IPS-18a (cell line): ENCODE measurements at regions not wholly inside any gene's neighbourhood (a gene's known extent, or its start where the extent isn't known, plus 50 kb on each side); places are given as distances from the start of the nearest gene placed in this dataset.

Experiments
- H3K27ac ChIP-seq: one replicate; pipeline ENCODE4 v1.5.1; 2013; ENCODE audit warnings: low read length
- H3K27me3 ChIP-seq: one replicate; pipeline ENCODE4 v1.6.1; 2013; ENCODE audit warnings: mild to moderate bottlenecking, low read length; ENCODE audit not compliant: control insufficient read depth, insufficient read depth
- H3K36me3 ChIP-seq: one replicate; pipeline ENCODE4 v1.6.1; 2013; ENCODE audit warnings: low read depth, low read length; ENCODE audit not compliant: control insufficient read depth
- H3K4me1 ChIP-seq: one replicate; pipeline ENCODE4 v1.6.1; 2013; ENCODE audit warnings: low read depth, low read length; ENCODE audit not compliant: control insufficient read depth
- H3K4me3 ChIP-seq: one replicate; pipeline ENCODE4 v1.5.1; 2013; ENCODE audit warnings: low read length
- H3K9ac ChIP-seq: one replicate; pipeline ENCODE4 v1.6.1; 2013; ENCODE audit warnings: mild to moderate bottlenecking, low read length, moderate library complexity
- H3K9me3 ChIP-seq: one replicate; pipeline ENCODE4 v1.6.1; 2013; ENCODE audit warnings: low read depth, low read length; ENCODE audit not compliant: control insufficient read depth

- Histone ChIP-seq H3K36me3 (no peaks in the 10 kb centered on the region), H3K9me3 (no peaks in the 10 kb centered on the region), H3K9ac (no peak overlapping the region), H3K27ac (no peak overlapping the region), H3K4me1 (no peaks in the 10 kb centered on the region), H3K4me3 (no peak overlapping the region), H3K27me3 (no peaks in the 10 kb centered on the region)
These were observed 215.6 kb upstream of the TNP1 start for GRCh38 chr2:217075268-217076057.

DNA sequence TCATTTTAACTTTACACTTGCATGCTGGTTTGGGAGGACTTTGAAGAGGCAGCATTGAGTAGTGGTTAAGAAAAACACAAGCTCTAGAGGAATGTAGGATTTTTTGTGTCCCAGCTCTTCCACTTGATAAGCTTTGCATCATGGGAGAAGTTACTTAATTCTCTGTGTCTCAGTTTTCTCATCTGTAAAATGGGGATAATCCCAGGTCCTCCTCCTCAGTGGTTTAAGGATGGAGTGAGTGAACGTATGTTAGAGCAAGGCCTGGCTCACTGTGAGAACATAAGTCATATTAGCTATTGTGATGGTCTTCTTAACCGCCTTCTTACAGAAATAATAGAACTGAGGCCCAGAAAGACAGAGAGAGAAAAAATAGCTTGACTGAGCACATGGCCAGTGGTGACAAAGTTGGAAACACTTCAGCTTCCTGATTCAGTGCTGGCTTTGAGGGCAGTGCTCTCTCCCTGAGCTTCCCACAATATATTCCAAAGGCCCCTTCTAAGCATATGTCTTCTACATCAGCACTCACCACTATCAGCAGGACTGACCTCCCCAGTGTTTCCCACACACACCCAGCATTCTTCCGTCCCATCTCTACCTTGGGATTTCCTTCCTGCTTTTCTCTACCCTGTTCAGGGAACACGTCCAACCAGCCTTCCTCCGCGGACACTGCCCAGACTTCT is 214.9 kb upstream of the TNP1 start:
- Histone ChIP-seq H3K9ac (no peak overlapping the region), H3K27me3 (no peaks in the 10 kb centered on the region), H3K36me3 (no peaks in the 10 kb centered on the region), H3K4me3 (no peak overlapping the region), H3K4me1 (no peaks in the 10 kb centered on the region), H3K9me3 (no peaks in the 10 kb centered on the region), H3K27ac (no peak overlapping the region)

GRCh38 chr2:217071416-217071815 is 211.6 kb upstream of the TNP1 start:
- H3K36me3 ChIP-seq, result no peaks in the 10 kb centered on the region
- H3K9me3 ChIP-seq, result no peaks in the 10 kb centered on the region
- H3K9ac ChIP-seq, result no peak overlapping the region
- no peaks in the 10 kb centered on the region for H3K4me1 ChIP-seq
- no peaks in the 10 kb centered on the region for H3K27me3 ChIP-seq
- no peak overlapping the region for H3K27ac ChIP-seq
- no peak overlapping the region for H3K4me3 ChIP-seq

GRCh38 chr2:217070611-217071010 is 210.7 kb upstream of the TNP1 start:
- Histone ChIP-seq H3K4me3 (no peak overlapping the region), H3K27ac (no peak overlapping the region), H3K36me3 (no peaks in the 10 kb centered on the region), H3K4me1 (no peaks in the 10 kb centered on the region), H3K27me3 (no peaks in the 10 kb centered on the region), H3K9ac (no peak overlapping the region), H3K9me3 (no peaks in the 10 kb centered on the region)

DNA sequence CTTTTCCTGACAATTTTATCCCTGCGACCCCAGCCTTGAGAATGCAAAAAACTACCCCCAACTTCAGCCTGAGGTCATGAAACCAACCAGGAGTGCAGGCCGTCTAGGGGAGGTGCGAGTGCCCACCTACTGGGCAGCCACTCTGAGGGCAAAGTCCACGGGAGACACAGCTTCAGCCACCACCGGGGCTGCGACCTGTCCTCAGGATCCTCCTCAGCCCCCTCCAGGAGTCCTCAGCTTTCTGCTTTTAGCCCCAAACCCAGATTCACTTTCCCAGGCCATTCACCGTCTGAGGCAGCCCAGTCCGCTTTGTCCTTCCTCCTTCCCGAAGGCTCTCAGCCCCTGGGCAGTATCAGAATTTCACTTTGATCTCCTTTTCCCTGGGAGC is 210.2 kb upstream of the TNP1 start:
- H3K27ac ChIP-seq, result no peak overlapping the region
- no peaks in the 10 kb centered on the region for H3K9me3 ChIP-seq
- H3K4me1 ChIP-seq, result no peaks in the 10 kb centered on the region
- no peak overlapping the region for H3K9ac ChIP-seq
- H3K36me3 ChIP-seq, result no peaks in the 10 kb centered on the region
- H3K27me3 ChIP-seq, result no peaks in the 10 kb centered on the region
- no peak overlapping the region for H3K4me3 ChIP-seq

DNA sequence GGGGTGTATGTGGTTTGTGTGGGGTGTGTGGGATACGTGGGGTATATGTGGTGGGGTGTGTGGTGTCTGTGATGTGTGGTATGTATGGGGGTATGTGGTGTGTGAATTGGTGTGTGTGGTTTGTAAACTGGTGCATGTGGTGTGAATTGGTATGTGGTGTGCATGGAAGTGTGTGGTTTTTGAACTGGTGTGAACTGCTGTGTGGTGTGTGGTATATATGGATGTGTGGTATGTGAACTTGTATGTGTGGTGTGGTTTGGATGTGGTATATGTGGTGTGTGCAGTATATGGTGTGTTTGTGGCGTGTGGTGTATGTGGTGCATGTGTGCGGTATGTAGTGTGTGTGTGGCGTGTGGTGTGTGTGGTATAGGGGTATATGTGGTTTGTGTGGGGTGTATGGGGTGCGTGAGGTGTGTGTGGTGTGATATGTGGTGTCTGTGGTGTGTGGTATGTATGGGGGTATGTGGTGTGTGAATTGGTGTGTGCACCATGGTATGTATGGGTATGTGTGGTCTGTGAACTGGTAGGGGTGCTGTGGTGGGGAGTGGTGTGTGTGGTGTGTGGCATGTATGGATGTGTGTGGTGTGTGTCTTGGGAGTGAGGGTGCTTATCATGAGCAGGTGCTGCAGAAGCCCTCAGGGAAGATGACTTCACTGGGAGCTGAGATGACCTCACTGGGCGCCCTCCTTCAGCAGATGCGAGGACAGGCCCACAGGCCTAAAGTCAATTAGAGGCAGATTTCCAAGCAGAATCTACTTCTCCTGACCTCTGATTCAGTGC is 209.6 kb upstream of the TNP1 start:
- Histone ChIP-seq H3K36me3 (no peaks in the 10 kb centered on the region), H3K27ac (no peak overlapping the region), H3K9ac (no peak overlapping the region), H3K4me3 (no peak overlapping the region), H3K4me1 (peaks cover 5% of the 10 kb centered on the region), H3K9me3 (no peaks in the 10 kb centered on the region), H3K27me3 (no peaks in the 10 kb centered on the region)

- Histone ChIP-seq H3K27me3 (no peaks in the 10 kb centered on the region), H3K27ac (no peak overlapping the region), H3K9me3 (no peaks in the 10 kb centered on the region), H3K4me3 (no peak overlapping the region), H3K9ac (no peak overlapping the region), H3K4me1 (peaks cover 12% of the 10 kb centered on the region), H3K36me3 (no peaks in the 10 kb centered on the region)
These were observed 208.9 kb upstream of the TNP1 start for GRCh38 chr2:217068677-217069250.

DNA sequence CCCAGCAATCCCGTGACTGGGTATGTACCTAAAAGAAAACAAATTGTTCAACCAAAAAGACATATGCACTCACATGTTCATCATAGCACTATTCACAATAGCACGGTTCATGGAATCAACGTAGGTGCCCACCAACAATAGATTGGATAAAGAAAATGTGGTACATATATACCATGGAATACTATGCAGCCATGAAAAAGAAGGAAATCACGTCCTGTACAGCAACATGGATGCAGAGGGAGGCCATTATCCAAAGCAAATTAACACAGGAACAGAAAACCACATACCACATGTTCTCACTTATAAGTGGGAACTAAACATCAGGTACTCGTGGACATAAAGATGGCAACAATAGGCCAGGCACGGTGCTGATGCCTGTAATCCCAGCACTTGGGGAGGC is 207.9 kb upstream of the TNP1 start:
- peaks cover 12% of the 10 kb centered on the region for H3K4me1 ChIP-seq
- no peak overlapping the region for H3K4me3 ChIP-seq
- no peak overlapping the region for H3K9ac ChIP-seq
- H3K27me3 ChIP-seq, result no peaks in the 10 kb centered on the region
- no peaks in the 10 kb centered on the region for H3K9me3 ChIP-seq
- no peak overlapping the region for H3K27ac ChIP-seq
- no peaks in the 10 kb centered on the region for H3K36me3 ChIP-seq

DNA sequence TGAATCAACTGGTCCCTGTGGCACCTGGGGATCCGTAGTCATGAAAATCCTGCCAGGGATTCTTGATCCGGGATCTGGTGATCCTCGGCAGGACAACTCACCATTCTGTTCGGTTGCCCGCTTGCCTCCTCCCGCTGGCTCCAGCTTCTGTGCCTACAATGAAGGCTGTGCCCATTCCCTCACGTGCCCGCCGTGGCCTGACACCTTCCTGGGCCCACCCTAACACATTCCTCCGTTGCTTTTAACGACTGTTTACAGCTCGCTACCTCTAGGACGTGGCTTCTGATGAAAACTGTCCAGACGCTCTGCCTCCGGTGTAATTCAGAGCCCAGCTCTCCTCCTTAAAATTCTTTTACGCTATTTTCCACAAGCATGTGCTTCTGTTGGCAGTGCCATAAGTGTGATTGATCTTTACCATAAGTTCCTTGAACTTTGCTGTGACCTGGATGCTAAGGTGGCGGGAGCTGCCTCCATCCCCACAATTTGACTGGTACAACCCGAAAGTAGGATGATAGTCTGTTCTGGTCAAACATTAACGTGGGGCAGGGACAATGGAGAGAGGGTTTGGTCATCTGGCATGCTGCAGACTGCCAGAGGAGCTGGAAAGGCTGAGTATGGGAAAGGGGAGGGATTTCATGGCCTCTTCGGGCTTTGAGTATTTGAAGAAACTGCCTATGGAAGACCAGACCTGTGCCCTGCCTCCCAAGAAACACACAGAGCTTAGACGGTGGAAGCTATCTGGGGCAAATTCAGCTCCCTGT is 206.8 kb upstream of the TNP1 start:
- H3K36me3 ChIP-seq, result no peaks in the 10 kb centered on the region
- H3K4me1 ChIP-seq, result peaks cover 12% of the 10 kb centered on the region
- H3K27ac ChIP-seq, result no peak overlapping the region
- H3K27me3 ChIP-seq, result no peaks in the 10 kb centered on the region
- H3K9me3 ChIP-seq, result no peaks in the 10 kb centered on the region
- no peak overlapping the region for H3K9ac ChIP-seq
- no peak overlapping the region for H3K4me3 ChIP-seq

- H3K9ac ChIP-seq, result no peak overlapping the region
These were observed 206.0 kb upstream of the TNP1 start for GRCh38 chr2:217065695-217066405.

More at GRCh38 chr2:217065695-217066405, 206.0 kb upstream of the TNP1 start:
- no peak overlapping the region for H3K27ac ChIP-seq
- no peaks in the 10 kb centered on the region for H3K36me3 ChIP-seq
- no peaks in the 10 kb centered on the region for H3K9me3 ChIP-seq
- H3K4me3 ChIP-seq, result no peak overlapping the region
- no peaks in the 10 kb centered on the region for H3K27me3 ChIP-seq
- peaks cover 12% of the 10 kb centered on the region for H3K4me1 ChIP-seq
